ENCODE measurements at regions not wholly inside any gene's neighbourhood (a gene's known extent, or its start where the extent isn't known, plus 50 kb on each side); places are given as distances from the start of the nearest gene placed in this dataset.

- H4K20me1 ChIP-seq (ENCODE audit: control insufficient read depth, insufficient read depth, insufficient read length) = no peaks in the 10 kb centered on the region
- no peak overlapping the region for H2AFZ ChIP-seq (ENCODE audit: low read length)
- Mint-ChIP-seq H3K4me3 (no peak overlapping the region), H3K36me3 (ENCODE audit: insufficient read depth in 1 of 3, low read depth in 3 of 3) (no peaks in the 10 kb centered on the region), H3K4me1 (peaks cover 43 to 51% of the 10 kb centered on the region in 2 experiments), H3K27ac (no peak overlapping the region), H3K9me3 (no peaks in the 10 kb centered on the region), H3K27me3 (ENCODE audit: low read depth) (peaks cover 47% of the 10 kb centered on the region)
- TF ChIP-seq, protein P1, sequence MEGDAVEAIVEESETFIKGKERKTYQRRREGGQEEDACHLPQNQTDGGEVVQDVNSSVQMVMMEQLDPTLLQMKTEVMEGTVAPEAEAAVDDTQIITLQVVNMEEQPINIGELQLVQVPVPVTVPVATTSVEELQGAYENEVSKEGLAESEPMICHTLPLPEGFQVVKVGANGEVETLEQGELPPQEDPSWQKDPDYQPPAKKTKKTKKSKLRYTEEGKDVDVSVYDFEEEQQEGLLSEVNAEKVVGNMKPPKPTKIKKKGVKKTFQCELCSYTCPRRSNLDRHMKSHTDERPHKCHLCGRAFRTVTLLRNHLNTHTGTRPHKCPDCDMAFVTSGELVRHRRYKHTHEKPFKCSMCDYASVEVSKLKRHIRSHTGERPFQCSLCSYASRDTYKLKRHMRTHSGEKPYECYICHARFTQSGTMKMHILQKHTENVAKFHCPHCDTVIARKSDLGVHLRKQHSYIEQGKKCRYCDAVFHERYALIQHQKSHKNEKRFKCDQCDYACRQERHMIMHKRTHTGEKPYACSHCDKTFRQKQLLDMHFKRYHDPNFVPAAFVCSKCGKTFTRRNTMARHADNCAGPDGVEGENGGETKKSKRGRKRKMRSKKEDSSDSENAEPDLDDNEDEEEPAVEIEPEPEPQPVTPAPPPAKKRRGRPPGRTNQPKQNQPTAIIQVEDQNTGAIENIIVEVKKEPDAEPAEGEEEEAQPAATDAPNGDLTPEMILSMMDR (conservative IDR thresholded peaks at IDR 0.05) = no peak
- H3K79me1 ChIP-seq (ENCODE audit: insufficient read depth, low read depth, low read length, poor library complexity, severe bottlenecking) = no peaks in the 10 kb centered on the region
- H3K4me2 ChIP-seq (ENCODE audit: insufficient read depth, insufficient read length, low read length) = no peak overlapping the region
- no peak overlapping the region for H2BK5ac ChIP-seq (ENCODE audit: insufficient read length, low read length)
- no peak overlapping the region for H2BK15ac ChIP-seq (ENCODE audit: low read depth, low read length)
- H4K8ac ChIP-seq (replicated peaks; ENCODE audit: insufficient read length, low read depth, low read length) = no peak overlapping the region
- H3K27me3 ChIP-seq (ENCODE audit: insufficient read depth, low read length) = no peaks in the 10 kb centered on the region
- H3K56ac ChIP-seq (ENCODE audit: insufficient read length, low read depth, low read length) = no peak overlapping the region
- no peak overlapping the region for H3K27ac ChIP-seq (ENCODE audit: insufficient read length, low read depth, low read length)
- no peak overlapping the region for H3K14ac ChIP-seq (ENCODE audit: insufficient read depth, low read length)
- no CpG with 5 or more reads among the region's 6 CpGs for WGBS (ENCODE audit: extremely low coverage, insufficient read length, low lambda C conversion rate)
- no peaks in the 10 kb centered on the region for H3K23me2 ChIP-seq (ENCODE audit: insufficient read length, low read depth, low read length, poor library complexity, severe bottlenecking)
- no peak overlapping the region for H4K91ac ChIP-seq (ENCODE audit: insufficient read length, low read depth, low read length)
- no peak overlapping the region for H4K5ac ChIP-seq (ENCODE audit: insufficient read length, low read depth, low read length)
- H3K9ac ChIP-seq (ENCODE audit: extremely low read depth, insufficient read length, low read length) = no peak overlapping the region
- no peaks in the 10 kb centered on the region for H3K9me3 ChIP-seq (ENCODE audit: control insufficient read depth, low read depth, low read length)
- no peak overlapping the region for H2BK12ac ChIP-seq (ENCODE audit: insufficient read length, low read depth, low read length)
- H2BK120ac ChIP-seq (ENCODE audit: low read depth, low read length, poor library complexity, severe bottlenecking) = no peak overlapping the region
- no peak overlapping the region for H3T11ph ChIP-seq (ENCODE audit: low read length)
- no peak overlapping the region for H3K18ac ChIP-seq (ENCODE audit: insufficient read length, low read depth, low read length)
- no peak overlapping the region for H3K23ac ChIP-seq (ENCODE audit: insufficient read length, low read depth, low read length)
- no peak overlapping the region for H2BK20ac ChIP-seq (ENCODE audit: low read depth, low read length, poor library complexity, severe bottlenecking)
- no peaks in the 10 kb centered on the region for H3K79me2 ChIP-seq (ENCODE audit: insufficient read depth, low read length)
- H3K4ac ChIP-seq (ENCODE audit: low read depth, low read length) = no peak overlapping the region
- H2AK5ac ChIP-seq (ENCODE audit: insufficient read length, low read length) = no peak overlapping the region
- DNase-seq = no peak
- H3K4me1 ChIP-seq (ENCODE audit: insufficient read depth, low read length) = no peaks in the 10 kb centered on the region; the same call in 1 of the 2 replicates
Measured at GRCh38 chr15:70267879-70268278, 170.2 kb upstream of the TLE3 start.
